IMR-90 (cell line): ENCODE measurements at regions not wholly inside any gene's neighbourhood (a gene's known extent, or its start where the extent isn't known, plus 50 kb on each side); places are given as distances from the start of the nearest gene placed in this dataset.

Source experiments
- CTCF ChIP-seq: conservative IDR thresholded peaks from 2 replicates; pipeline ENCODE4 v1.5.1; 2012; ENCODE audit warnings: mild to moderate bottlenecking, low read depth, low read length, improper control_type of control experiment
- POLR2A ChIP-seq: IDR thresholded peaks from 2 replicates; pipeline ENCODE4 v1.6.1; 2012; ENCODE audit warnings: mild to moderate bottlenecking, low read depth, low read length
- SMC3 ChIP-seq: fragments of 150-350 bp; IDR thresholded peaks from 2 replicates; pipeline ENCODE4 v1.6.1; 2016; ENCODE audit warnings: low read depth, mild to moderate bottlenecking, antibody characterized with exemption, low read length, moderate library complexity

GRCh38 chr17:72370819-72371218 lies 250.0 kb downstream of the SOX9 start:
- TF ChIP-seq CTCF (no peak), POLR2A (no peak), SMC3 (0 out of 2 replicates have a peak, but pooled peaks have one; percentile 18)
